ENCODE measurements at regions not wholly inside any gene's neighbourhood (a gene's known extent, or its start where the extent isn't known, plus 50 kb on each side); places are given as distances from the start of the nearest gene placed in this dataset.

GRCh38 chr13:62556978-62557377, 1141.3 kb upstream of the PCDH20 start:
- Mint-ChIP-seq H3K36me3 (no peaks in the 10 kb centered on the region), H3K27me3 (no peaks in the 10 kb centered on the region), H3K4me1 (no peaks in the 10 kb centered on the region), H3K9me3 (peaks cover 2% of the 10 kb centered on the region), H3K4me3 (no peak overlapping the region), H3K27ac (no peak overlapping the region)
- no peak for DNase-seq (ENCODE audit: low spot score in 2 of 2)
- ATAC-seq (ENCODE audit: low read depth), result no peak

GRCh38 chr13:62551588-62551987, 1135.9 kb upstream of the PCDH20 start:
- ATAC-seq (ENCODE audit: low read depth), result no peak

GRCh38 chr13:62544928-62545327, 1129.3 kb upstream of the PCDH20 start:
- H3K36me3 Mint-ChIP-seq, result no peaks in the 10 kb centered on the region
- no peak overlapping the region for H3K4me3 Mint-ChIP-seq
- no peak overlapping the region for H3K27ac Mint-ChIP-seq
- no peak for ATAC-seq (ENCODE audit: low read depth)
- peaks cover 1% of the 10 kb centered on the region for H3K9me3 Mint-ChIP-seq
- no peaks in the 10 kb centered on the region for H3K4me1 Mint-ChIP-seq
- H3K27me3 Mint-ChIP-seq, result no peaks in the 10 kb centered on the region
- no peak for DNase-seq (ENCODE audit: low spot score in 2 of 2)

More at GRCh38 chr13:62551588-62551987, 1135.9 kb upstream of the PCDH20 start:
- Mint-ChIP-seq H3K27ac (no peak overlapping the region), H3K27me3 (no peaks in the 10 kb centered on the region), H3K9me3 (no peaks in the 10 kb centered on the region), H3K36me3 (no peaks in the 10 kb centered on the region), H3K4me3 (no peak overlapping the region), H3K4me1 (no peaks in the 10 kb centered on the region)
- no peak for DNase-seq (ENCODE audit: low spot score in 2 of 2)

DNA sequence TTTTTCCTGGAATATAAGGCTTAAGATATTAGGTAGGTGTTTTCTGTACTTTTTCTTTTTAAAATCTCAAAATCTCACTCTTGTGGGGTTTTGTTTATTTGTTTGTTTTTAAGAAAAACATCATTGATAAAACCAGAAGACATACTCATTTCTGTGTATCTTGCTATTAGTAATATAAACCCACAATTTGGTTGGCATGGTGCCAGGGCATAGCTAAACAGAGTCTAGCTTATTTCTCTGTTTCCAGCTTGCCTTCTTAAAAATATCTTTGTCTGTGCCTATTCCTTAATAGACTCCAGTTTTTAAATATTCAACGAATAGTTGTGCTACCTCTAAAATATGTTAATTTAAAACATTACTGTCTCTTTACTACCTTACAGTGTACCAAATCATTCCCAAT, 1121.9 kb upstream of the PCDH20 start:
- H3K27me3 Mint-ChIP-seq, result no peaks in the 10 kb centered on the region
- no peaks in the 10 kb centered on the region for H3K36me3 Mint-ChIP-seq
- H3K4me1 Mint-ChIP-seq, result no peaks in the 10 kb centered on the region

GRCh38 chr13:62525652-62526051, 1110.0 kb upstream of the PCDH20 start:
- no peak overlapping the region for H3K4me3 Mint-ChIP-seq
- H3K27me3 Mint-ChIP-seq, result no peaks in the 10 kb centered on the region
- peaks cover 2% of the 10 kb centered on the region for H3K9me3 Mint-ChIP-seq
- H3K36me3 Mint-ChIP-seq, result no peaks in the 10 kb centered on the region
- DNase-seq (ENCODE audit: low spot score in 2 of 2) (no peak), ATAC-seq (ENCODE audit: low read depth) (no peak)
- no peaks in the 10 kb centered on the region for H3K4me1 Mint-ChIP-seq
- no peak overlapping the region for H3K27ac Mint-ChIP-seq

More for the DNA sequence above, 1121.9 kb upstream of the PCDH20 start:
- Mint-ChIP-seq H3K4me3 (no peak overlapping the region), H3K27ac (no peak overlapping the region), H3K9me3 (peaks cover 4% of the 10 kb centered on the region)
- ATAC-seq (ENCODE audit: low read depth) (no peak), DNase-seq (ENCODE audit: low spot score in 2 of 2) (no peak)

GRCh38 chr13:62524498-62524897, 1108.8 kb upstream of the PCDH20 start:
- Mint-ChIP-seq H3K4me3 (no peak overlapping the region), H3K9me3 (peaks cover 6% of the 10 kb centered on the region), H3K27ac (no peak overlapping the region), H3K36me3 (no peaks in the 10 kb centered on the region), H3K4me1 (no peaks in the 10 kb centered on the region), H3K27me3 (no peaks in the 10 kb centered on the region)
- DNase-seq (ENCODE audit: low spot score in 2 of 2) (no peak), ATAC-seq (ENCODE audit: low read depth) (no peak)

DNA sequence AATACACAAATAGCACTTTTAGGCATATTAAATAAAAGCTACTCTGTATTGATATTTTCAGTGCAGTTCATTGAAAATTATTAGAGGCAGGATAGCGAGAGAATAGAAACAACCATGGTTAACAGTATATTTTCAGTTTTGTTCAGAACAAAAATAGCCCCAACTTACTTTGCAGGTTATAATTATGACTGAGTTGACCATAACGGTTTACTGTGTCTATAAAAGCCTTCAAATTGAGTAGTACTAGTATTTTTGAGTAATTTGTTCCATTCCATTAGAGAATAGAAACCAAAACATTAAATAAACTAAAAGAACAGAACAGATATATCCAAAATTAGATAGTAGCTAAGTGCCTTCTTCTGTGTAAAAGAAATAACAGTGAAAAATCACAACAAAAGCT, 1108.4 kb upstream of the PCDH20 start:
- ATAC-seq (ENCODE audit: low read depth) (no peak), DNase-seq (ENCODE audit: low spot score in 2 of 2) (no peak)
- no peak overlapping the region for H3K27ac Mint-ChIP-seq
- H3K9me3 Mint-ChIP-seq, result peaks cover 6% of the 10 kb centered on the region
- no peaks in the 10 kb centered on the region for H3K4me1 Mint-ChIP-seq
- H3K36me3 Mint-ChIP-seq, result no peaks in the 10 kb centered on the region
- H3K4me3 Mint-ChIP-seq, result no peak overlapping the region
- no peaks in the 10 kb centered on the region for H3K27me3 Mint-ChIP-seq

- Mint-ChIP-seq H3K27ac (no peak overlapping the region), H3K4me3 (no peak overlapping the region), H3K27me3 (no peaks in the 10 kb centered on the region), H3K9me3 (no peaks in the 10 kb centered on the region), H3K36me3 (no peaks in the 10 kb centered on the region), H3K4me1 (no peaks in the 10 kb centered on the region)
- ATAC-seq (ENCODE audit: low read depth) (no peak), DNase-seq (ENCODE audit: low spot score in 2 of 2) (no peak)
Observed at GRCh38 chr13:62512194-62513141, 1096.8 kb upstream of the PCDH20 start.

DNA sequence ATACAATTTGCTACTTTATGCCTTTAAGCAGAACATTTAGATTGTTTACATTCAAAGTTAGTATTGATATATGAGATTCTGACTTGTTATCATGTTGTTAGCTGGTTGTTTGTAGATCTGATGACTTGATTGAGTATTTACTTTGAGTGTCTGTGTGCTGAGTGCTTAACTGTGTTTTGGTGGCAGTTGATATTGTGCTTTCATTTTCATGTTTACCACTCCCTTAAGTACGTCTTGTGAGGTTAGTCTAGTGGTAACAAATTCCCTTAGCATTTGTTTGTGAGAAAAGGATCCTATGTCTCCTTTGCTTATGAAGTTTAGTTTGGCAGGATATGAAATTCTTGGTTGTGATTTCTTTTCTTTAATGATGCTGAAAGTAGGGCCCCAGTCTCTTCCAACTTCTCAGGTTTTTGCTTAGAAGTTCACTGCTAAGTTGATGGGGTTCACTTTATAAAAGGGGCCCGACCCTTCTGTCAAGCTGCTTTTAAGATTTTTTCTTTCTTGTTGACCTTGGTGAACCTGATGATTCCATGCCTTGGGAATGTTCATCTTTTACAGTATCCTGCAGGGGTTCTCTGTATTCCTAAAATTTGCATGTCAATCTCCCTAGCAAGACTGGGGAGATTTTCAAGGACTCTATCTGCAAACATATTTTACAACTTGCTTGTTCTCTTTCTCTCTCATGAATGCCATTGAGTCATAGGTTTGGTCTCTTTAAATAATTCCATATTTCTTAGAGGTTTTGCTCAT, 1095.4 kb upstream of the PCDH20 start:
- H3K4me1 Mint-ChIP-seq, result no peaks in the 10 kb centered on the region
- H3K27ac Mint-ChIP-seq, result no peak overlapping the region
- H3K4me3 Mint-ChIP-seq, result no peak overlapping the region
- H3K9me3 Mint-ChIP-seq, result no peaks in the 10 kb centered on the region
- DNase-seq (ENCODE audit: low spot score in 2 of 2) (no peak), ATAC-seq (ENCODE audit: low read depth) (no peak)
- no peaks in the 10 kb centered on the region for H3K36me3 Mint-ChIP-seq
- no peaks in the 10 kb centered on the region for H3K27me3 Mint-ChIP-seq

DNA sequence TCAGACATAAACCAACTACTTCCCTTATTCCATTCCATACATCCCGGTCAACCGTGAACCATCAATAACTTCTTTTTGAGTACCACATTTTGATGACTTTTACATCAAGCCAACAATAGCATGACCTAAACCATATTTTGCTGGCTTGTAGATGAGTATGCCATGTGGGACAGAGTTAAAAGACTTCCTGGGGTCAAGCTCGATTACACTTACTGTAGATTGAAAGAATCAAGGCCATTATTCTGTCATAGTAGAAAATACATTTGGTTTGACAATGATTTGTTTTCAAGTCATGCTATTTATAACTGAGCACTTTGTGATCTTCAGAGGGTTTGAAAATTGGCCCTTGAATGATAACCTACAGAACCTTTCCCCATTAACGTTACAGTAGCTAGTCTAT, 1086.9 kb upstream of the PCDH20 start:
- Mint-ChIP-seq H3K4me3 (no peak overlapping the region), H3K4me1 (no peaks in the 10 kb centered on the region), H3K27ac (no peak overlapping the region), H3K36me3 (no peaks in the 10 kb centered on the region), H3K27me3 (no peaks in the 10 kb centered on the region), H3K9me3 (no peaks in the 10 kb centered on the region)
- DNase-seq (ENCODE audit: low spot score in 2 of 2) (no peak), ATAC-seq (ENCODE audit: low read depth) (no peak)

DNA sequence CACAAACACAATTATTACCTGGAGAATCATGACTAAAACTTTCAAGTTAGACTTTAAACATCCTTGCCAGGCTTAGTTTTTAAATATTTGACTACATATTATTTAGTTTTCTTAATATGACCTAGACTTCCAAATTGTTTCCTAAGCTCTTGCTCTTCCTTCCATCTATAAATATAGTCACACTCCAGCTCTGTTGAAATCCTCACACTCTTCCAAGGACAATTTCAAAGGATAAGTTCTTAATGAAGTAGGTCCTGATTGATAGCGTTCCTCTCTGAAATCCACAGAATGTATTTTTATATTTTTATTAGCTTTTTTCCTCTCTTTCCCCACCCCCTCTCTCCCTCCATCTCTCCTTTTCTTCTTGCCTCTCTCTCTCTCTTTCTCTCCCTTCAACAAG, 1074.1 kb upstream of the PCDH20 start:
- H3K9me3 Mint-ChIP-seq, result peaks cover 5% of the 10 kb centered on the region

DNA sequence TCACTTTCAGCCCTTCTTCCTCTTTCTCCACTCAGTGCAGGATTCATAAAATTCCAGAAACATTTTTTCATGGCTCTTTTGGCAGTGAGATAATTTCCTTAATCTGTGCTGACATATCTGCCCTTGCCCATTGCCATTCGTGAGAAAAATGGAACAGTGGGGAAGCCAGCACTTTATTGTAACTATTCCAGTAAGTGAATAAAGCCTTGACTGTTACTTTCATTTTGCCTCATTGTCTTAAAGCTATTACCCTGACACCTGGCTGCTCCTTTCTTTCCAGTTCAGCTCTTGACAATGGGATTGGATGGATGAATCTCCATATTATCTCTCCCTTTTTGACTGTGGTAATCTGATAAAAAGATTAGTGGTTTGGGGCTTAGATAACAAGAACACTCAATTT, 1068.1 kb upstream of the PCDH20 start:
- Mint-ChIP-seq H3K9me3 (peaks cover 8% of the 10 kb centered on the region), H3K36me3 (no peaks in the 10 kb centered on the region), H3K4me1 (no peaks in the 10 kb centered on the region), H3K4me3 (no peak overlapping the region), H3K27me3 (no peaks in the 10 kb centered on the region), H3K27ac (no peak overlapping the region)
- ATAC-seq (ENCODE audit: low read depth) (no peak), DNase-seq (ENCODE audit: low spot score in 2 of 2) (no peak)

More for the DNA sequence above, 1074.1 kb upstream of the PCDH20 start:
- no peaks in the 10 kb centered on the region for H3K36me3 Mint-ChIP-seq
- ATAC-seq (ENCODE audit: low read depth) (no peak), DNase-seq (ENCODE audit: low spot score in 2 of 2) (no peak)
- H3K4me3 Mint-ChIP-seq, result no peak overlapping the region
- no peaks in the 10 kb centered on the region for H3K4me1 Mint-ChIP-seq
- H3K27me3 Mint-ChIP-seq, result no peaks in the 10 kb centered on the region
- no peak overlapping the region for H3K27ac Mint-ChIP-seq

DNA sequence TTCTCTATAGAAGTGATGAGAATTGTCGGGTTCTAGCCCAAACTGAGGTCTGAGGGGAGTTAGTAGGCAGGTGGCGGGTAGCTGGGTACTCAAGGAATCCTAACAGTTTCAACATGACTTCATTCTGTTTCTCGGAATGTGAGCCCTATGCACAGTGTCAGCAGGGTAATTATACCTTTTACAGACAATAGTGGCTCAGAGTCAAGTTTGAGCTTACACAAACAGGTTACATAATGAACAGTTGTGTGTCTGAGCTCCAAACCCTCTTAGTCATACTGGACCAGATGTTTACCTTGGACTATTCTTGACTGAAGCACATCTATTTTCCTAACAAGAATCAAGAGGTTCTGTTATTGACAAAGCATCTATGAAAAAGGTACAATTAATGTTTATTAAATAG, 1066.7 kb upstream of the PCDH20 start:
- no peak for DNase-seq (ENCODE audit: low spot score in 2 of 2)
- peaks cover 8% of the 10 kb centered on the region for H3K9me3 Mint-ChIP-seq
- no peak for ATAC-seq (ENCODE audit: low read depth)
- no peaks in the 10 kb centered on the region for H3K27me3 Mint-ChIP-seq
- H3K27ac Mint-ChIP-seq, result no peak overlapping the region
- H3K36me3 Mint-ChIP-seq, result no peaks in the 10 kb centered on the region
- H3K4me3 Mint-ChIP-seq, result no peak overlapping the region
- no peaks in the 10 kb centered on the region for H3K4me1 Mint-ChIP-seq

DNA sequence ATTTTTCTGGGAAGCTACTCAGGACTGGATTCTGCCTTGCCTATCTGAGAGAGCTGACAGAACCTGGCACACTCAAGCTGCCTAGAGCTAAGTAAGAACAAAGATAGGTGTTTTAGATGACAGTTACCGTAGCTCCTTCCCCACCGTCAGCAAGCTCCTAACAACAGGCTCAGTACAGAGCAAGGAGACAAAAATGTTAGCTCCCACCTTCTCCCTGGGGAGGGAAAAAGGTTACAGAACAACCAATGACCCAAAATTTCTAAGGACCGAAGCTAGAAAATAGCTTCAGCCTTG, 1058.2 kb upstream of the PCDH20 start:
- H3K27me3 Mint-ChIP-seq, result no peaks in the 10 kb centered on the region
- no peak overlapping the region for H3K27ac Mint-ChIP-seq
- H3K36me3 Mint-ChIP-seq, result no peaks in the 10 kb centered on the region
- H3K4me1 Mint-ChIP-seq, result no peaks in the 10 kb centered on the region
- DNase-seq (ENCODE audit: low spot score in 2 of 2) (no peak), ATAC-seq (ENCODE audit: low read depth) (no peak)
- H3K4me3 Mint-ChIP-seq, result no peak overlapping the region
- peaks cover 6% of the 10 kb centered on the region for H3K9me3 Mint-ChIP-seq

All from memory B cell (primary cell).